GM10266 (cell line): ENCODE measurements at regions not wholly inside any gene's neighbourhood (a gene's known extent, or its start where the extent isn't known, plus 50 kb on each side); places are given as distances from the start of the nearest gene placed in this dataset.

Experiments used
- DNase-seq: peaks from one replicate; pipeline ENCODE4 v3.0.0; 2012; ENCODE audit errors: extremely low spot score
- CTCF ChIP-seq: IDR thresholded peaks from 2 replicates; pipeline ENCODE4 v1.5.1; 2012; ENCODE audit warnings: mild to moderate bottlenecking, low read depth; ENCODE audit not compliant: control insufficient read depth, insufficient read depth; ENCODE audit errors: missing control alignments

- TF ChIP-seq CTCF, result no peak
- DNase-seq, result no peak
These were observed 171.3 kb downstream of the TMEM18 start for GRCh38 chr2:505941-506340.

- TF ChIP-seq CTCF, result no peak
- no peak for DNase-seq
These were observed 173.8 kb downstream of the TMEM18 start for GRCh38 chr2:503288-503999.

- no peak for TF ChIP-seq CTCF
- DNase-seq, result no peak
These were observed 174.4 kb downstream of the TMEM18 start for GRCh38 chr2:502831-503230.

GRCh38 chr2:501667-502066, 175.5 kb downstream of the TMEM18 start:
- no peak for DNase-seq
- TF ChIP-seq CTCF, result no peak

GRCh38 chr2:501130-501529, 176.1 kb downstream of the TMEM18 start:
- no peak for DNase-seq
- no peak for TF ChIP-seq CTCF

- no peak for DNase-seq
- no peak for TF ChIP-seq CTCF
These were observed 177.5 kb downstream of the TMEM18 start for GRCh38 chr2:499726-500125.

- no peak for TF ChIP-seq CTCF
- no peak for DNase-seq
These were observed 178.6 kb downstream of the TMEM18 start for GRCh38 chr2:498493-499178.
